DND-41 (cell line): ENCODE measurements at regions not wholly inside any gene's neighbourhood (a gene's known extent, or its start where the extent isn't known, plus 50 kb on each side); places are given as distances from the start of the nearest gene placed in this dataset.

Experiments
- ATAC-seq: fragments of 200-7000 bp; cut with Tn5 transposase; 3 replicates; pipeline ENCODE4 v1.9.1; 2021; ENCODE audit warnings: low read depth; ENCODE audit not compliant: insufficient read depth
- DNase-seq: peaks from one replicate; pipeline ENCODE4 v3.0.0-alpha.2; 2020
- H2AFZ ChIP-seq: 2 replicates; pipeline ENCODE4 v1.6.0; 2012; ENCODE audit warnings: low read depth, low read length
- H3K27ac ChIP-seq: 2 replicates; pipeline ENCODE4 v1.5.1; 2012; ENCODE audit warnings: low read length, inconsistent platforms
- H3K27me3 ChIP-seq: fragments of 200-600 bp; sonication (generic); 2 replicates; pipeline ENCODE4 v1.6.0; 2012; ENCODE audit warnings: low read length, mild to moderate bottlenecking, inconsistent platforms; ENCODE audit not compliant: insufficient read depth, poor library complexity
- H3K36me3 ChIP-seq: 2 replicates; pipeline ENCODE4 v1.5.1; 2012; ENCODE audit warnings: low read length, inconsistent platforms; ENCODE audit not compliant: insufficient read depth
- H3K4me1 ChIP-seq: 2 replicates; pipeline ENCODE4 v1.5.1; 2012; ENCODE audit warnings: mild to moderate bottlenecking, low read length; ENCODE audit not compliant: insufficient read depth
- H3K4me2 ChIP-seq: 2 replicates; pipeline ENCODE4 v1.6.0; 2012; ENCODE audit warnings: mild to moderate bottlenecking, moderate library complexity, low read length, inconsistent platforms; ENCODE audit not compliant: insufficient read depth
- H3K4me3 ChIP-seq, 2 experiments: fragments of 200-600 bp in 1 of 2; shearing (Covaris generic) in 1 of 2; 2 replicates each; pipeline ENCODE4 v1.5.1; 2012 to 2016; ENCODE audit warnings: inconsistent platforms in 2 of 2, low read length in 2 of 2, mild to moderate bottlenecking in 2 of 2, low read depth in 1 of 2, moderate library complexity in 1 of 2
- H3K79me2 ChIP-seq: 2 replicates; pipeline ENCODE4 v1.6.0; 2012; ENCODE audit warnings: low read length, inconsistent platforms; ENCODE audit not compliant: insufficient read depth
- H3K9ac ChIP-seq: 2 replicates; pipeline ENCODE4 v1.6.0; 2012; ENCODE audit warnings: low read depth, mild to moderate bottlenecking, inconsistent platforms, low read length, moderate library complexity
- H3K9me3 ChIP-seq: 2 replicates; pipeline ENCODE4 v1.5.1; 2012; ENCODE audit warnings: low read length, moderate library complexity, mild to moderate bottlenecking, inconsistent platforms; ENCODE audit not compliant: insufficient read depth, severe bottlenecking
- H4K20me1 ChIP-seq: 2 replicates; pipeline ENCODE4 v1.6.0; 2012; ENCODE audit warnings: low read length; ENCODE audit not compliant: insufficient read depth
- EZH2 ChIP-seq: IDR thresholded peaks from 3 replicates; pipeline ENCODE4 v1.6.1; 2012; ENCODE audit warnings: borderline replicate concordance, low read depth, mild to moderate bottlenecking, moderate library complexity, low read length, inconsistent platforms; ENCODE audit not compliant: severe bottlenecking
- TF ChIP-seq, protein P1 (sequence below): IDR thresholded peaks from 2 replicates; pipeline ENCODE4 v1.5.1; 2012; ENCODE audit warnings: borderline replicate concordance, low read length, moderate library complexity, mild to moderate bottlenecking; ENCODE audit not compliant: poor library complexity, severe bottlenecking; ENCODE audit errors: extremely low read depth

DNA sequence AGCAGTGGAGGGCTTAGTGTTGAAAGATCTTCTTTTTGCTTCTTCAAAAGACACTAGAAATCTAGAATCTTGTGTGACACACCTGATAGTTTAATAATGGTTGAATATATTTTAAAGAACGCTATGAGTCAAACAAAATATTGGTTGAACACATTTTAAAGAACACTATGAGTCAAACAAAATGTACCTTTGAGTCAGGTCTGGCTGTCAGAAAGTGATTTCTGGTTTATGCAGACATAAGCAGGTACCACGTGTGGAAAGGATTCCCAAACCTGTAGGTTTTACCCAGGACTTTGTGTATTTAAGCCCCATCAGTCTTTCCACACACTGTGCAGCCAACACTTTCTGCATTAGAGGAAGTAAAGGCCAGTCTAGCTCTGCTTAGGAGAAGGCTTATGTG, 366.7 kb upstream of the TENM4 start:
- Histone ChIP-seq H3K27me3 (no peaks in the 10 kb centered on the region), H3K4me2 (no peak overlapping the region), H2AFZ (no peak overlapping the region), H4K20me1 (no peaks in the 10 kb centered on the region), H3K4me3 (no peak overlapping the region), H3K27ac (no peak overlapping the region), H3K9ac (no peak overlapping the region), H3K79me2 (no peaks in the 10 kb centered on the region), H3K4me1 (no peaks in the 10 kb centered on the region), H3K36me3 (no peaks in the 10 kb centered on the region), H3K9me3 (no peaks in the 10 kb centered on the region)
- no peak for ATAC-seq
- TF ChIP-seq, protein P1, sequence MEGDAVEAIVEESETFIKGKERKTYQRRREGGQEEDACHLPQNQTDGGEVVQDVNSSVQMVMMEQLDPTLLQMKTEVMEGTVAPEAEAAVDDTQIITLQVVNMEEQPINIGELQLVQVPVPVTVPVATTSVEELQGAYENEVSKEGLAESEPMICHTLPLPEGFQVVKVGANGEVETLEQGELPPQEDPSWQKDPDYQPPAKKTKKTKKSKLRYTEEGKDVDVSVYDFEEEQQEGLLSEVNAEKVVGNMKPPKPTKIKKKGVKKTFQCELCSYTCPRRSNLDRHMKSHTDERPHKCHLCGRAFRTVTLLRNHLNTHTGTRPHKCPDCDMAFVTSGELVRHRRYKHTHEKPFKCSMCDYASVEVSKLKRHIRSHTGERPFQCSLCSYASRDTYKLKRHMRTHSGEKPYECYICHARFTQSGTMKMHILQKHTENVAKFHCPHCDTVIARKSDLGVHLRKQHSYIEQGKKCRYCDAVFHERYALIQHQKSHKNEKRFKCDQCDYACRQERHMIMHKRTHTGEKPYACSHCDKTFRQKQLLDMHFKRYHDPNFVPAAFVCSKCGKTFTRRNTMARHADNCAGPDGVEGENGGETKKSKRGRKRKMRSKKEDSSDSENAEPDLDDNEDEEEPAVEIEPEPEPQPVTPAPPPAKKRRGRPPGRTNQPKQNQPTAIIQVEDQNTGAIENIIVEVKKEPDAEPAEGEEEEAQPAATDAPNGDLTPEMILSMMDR, result no peak
- TF ChIP-seq EZH2, result no peak
- no peak for DNase-seq

DNA sequence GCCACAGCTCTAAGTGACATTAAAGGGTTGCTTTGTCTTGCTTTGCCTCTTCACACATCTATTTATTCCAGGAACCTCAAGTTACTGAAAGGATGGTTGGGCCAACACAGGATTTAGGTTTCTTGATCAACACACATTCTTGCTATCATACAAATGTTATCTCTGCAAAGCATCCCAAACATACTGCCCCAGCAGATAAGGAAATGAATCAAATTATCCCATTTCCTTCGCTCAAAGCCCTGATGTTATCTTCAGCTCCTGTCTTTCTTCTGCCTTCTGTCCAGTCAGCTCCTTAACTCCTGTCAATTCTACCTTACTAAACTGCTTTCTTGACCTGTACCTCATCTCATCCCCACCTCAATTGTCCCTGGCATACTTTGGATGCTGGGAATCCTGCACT, 355.9 kb upstream of the TENM4 start:
- Histone ChIP-seq H3K79me2 (no peaks in the 10 kb centered on the region), H3K36me3 (no peaks in the 10 kb centered on the region), H3K4me3 (no peak overlapping the region), H3K27me3 (no peaks in the 10 kb centered on the region), H4K20me1 (no peaks in the 10 kb centered on the region), H3K4me2 (no peak overlapping the region), H3K9ac (no peak overlapping the region), H3K9me3 (no peaks in the 10 kb centered on the region), H2AFZ (no peak overlapping the region), H3K27ac (no peak overlapping the region), H3K4me1 (no peaks in the 10 kb centered on the region)
- ATAC-seq (no peak), DNase-seq (no peak)
- TF ChIP-seq, protein P1, result no peak
- TF ChIP-seq EZH2, result no peak

DNA sequence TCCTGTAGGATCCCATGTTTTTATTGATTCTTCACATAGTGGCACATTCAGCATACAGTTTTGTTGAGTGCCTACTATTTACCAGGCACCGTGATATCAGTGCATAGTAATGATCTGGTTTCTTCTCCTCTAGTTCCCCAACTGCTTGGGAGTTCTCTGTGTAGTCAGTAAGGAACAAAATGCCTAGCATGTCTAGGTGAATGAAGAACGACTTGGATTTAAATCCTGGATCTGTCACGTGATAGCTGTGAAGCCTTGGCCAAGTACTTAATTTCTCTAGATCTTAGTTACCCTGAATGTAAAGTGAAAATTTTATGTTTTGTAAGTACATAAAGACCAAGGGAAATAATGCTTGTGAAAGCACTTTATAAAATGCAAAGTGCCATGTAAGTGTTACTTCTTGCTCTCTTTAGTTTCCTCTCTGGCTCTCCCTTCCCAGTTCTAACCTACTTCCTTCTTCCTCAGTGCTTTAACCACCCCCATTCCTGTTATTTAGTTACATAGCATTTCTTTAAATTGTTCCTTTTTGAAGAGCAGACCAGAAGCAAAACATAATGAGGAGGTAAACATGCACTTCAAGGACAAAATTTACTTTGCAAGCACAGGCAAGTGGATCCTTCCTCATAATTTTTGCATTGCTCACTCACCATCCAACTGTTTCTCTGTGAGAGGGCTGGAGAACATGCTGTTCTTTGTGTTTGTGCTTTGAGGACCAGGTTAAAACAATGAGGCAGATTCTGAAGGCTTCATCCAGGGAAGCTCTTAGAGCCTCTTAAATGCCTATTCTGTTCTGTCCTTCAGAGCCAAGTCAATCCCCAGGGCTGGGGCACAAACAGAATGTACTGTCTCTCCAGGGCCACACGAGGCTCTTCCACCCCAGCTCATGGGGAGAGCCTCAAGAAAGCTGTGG, 353.9 kb upstream of the TENM4 start:
- no peak for DNase-seq

More for the DNA sequence above, 353.9 kb upstream of the TENM4 start:
- H3K27me3 ChIP-seq, result no peaks in the 10 kb centered on the region
- H3K79me2 ChIP-seq, result no peaks in the 10 kb centered on the region
- H3K36me3 ChIP-seq, result no peaks in the 10 kb centered on the region
- no peaks in the 10 kb centered on the region for H4K20me1 ChIP-seq
- no peak for ATAC-seq
- no peak overlapping the region for H3K4me3 ChIP-seq
- no peaks in the 10 kb centered on the region for H3K4me1 ChIP-seq
- H3K27ac ChIP-seq, result no peak overlapping the region
- H2AFZ ChIP-seq, result no peak overlapping the region
- H3K9ac ChIP-seq, result no peak overlapping the region
- H3K9me3 ChIP-seq, result no peaks in the 10 kb centered on the region
- H3K4me2 ChIP-seq, result no peak overlapping the region
- no peak for TF ChIP-seq EZH2
- TF ChIP-seq, protein P1, result no peak
